B cell (primary cell): ENCODE measurements at regions not wholly inside any gene's neighbourhood (a gene's known extent, or its start where the extent isn't known, plus 50 kb on each side); places are given as distances from the start of the nearest gene placed in this dataset.

Experiments used
- ATAC-seq: fragments of 200-7000 bp; cut with Tn5 transposase; one replicate; pipeline ENCODE4 v1.10.0; 2021; ENCODE audit warnings: low read depth, mild to moderate bottlenecking, moderate number of reproducible peaks, moderate library complexity
- CTCF ChIA-PET: fragments of 350-600 bp; sonication (Branson Sonifier 250); formaldehyde crosslinking; loops from one replicate; lab custom pipeline; 2021; ENCODE audit warnings: antibody characterized with exemption, inconsistent platforms; lab: Charles Lee
- POLR2A ChIA-PET: fragments of 350-600 bp; sonication (Branson Sonifier 250); formaldehyde crosslinking; loops from one replicate; lab custom pipeline; 2021; ENCODE audit warnings: antibody characterized with exemption; lab: Charles Lee
- DNase-seq: peaks from one replicate; pipeline ENCODE4 v3.0.0; 2013
- H2AFZ ChIP-seq: 2 replicates; pipeline ENCODE4 v1.6.1; 2012; ENCODE audit warnings: mild to moderate bottlenecking, low read depth, low read length; ENCODE audit not compliant: insufficient read depth, poor library complexity, severe bottlenecking
- H3K27ac ChIP-seq, 2 donors: 1 replicate in 1 of 2; 2 replicates in 1 of 2; pipeline ENCODE4 v1.5.1; 2012 to 2013; ENCODE audit warnings: low read length in 2 of 2, mild to moderate bottlenecking in 2 of 2, moderate library complexity in 1 of 2
- H3K27me3 ChIP-seq, 4 experiments: fragments of 200-600 bp in 1 of 4; sonication (generic) in 1 of 4; replicated peaks in 1 of 4; 1 replicate in 2 of 4; 2 replicates in 2 of 4; pipeline versions ENCODE4 v1.6.1 to v1.7.0; 2013 to 2016; ENCODE audit warnings: low read length in 3 of 4, mild to moderate bottlenecking in 2 of 4, mixed read lengths in 1 of 4, moderate library complexity in 1 of 4; ENCODE audit not compliant: insufficient read depth in 4 of 4, control insufficient read depth in 3 of 4; ENCODE audit errors: control extremely low read depth in 1 of 4
- H3K36me3 ChIP-seq, 2 experiments: replicated peaks in 1 of 2; 1 replicate in 1 of 2; 2 replicates in 1 of 2; pipeline versions ENCODE4 v1.6.1 to v1.7.1; 2013; ENCODE audit warnings: low read length in 1 of 2; ENCODE audit not compliant: insufficient read depth in 2 of 2, control insufficient read depth in 1 of 2; ENCODE audit errors: control extremely low read depth in 1 of 2, extremely low read depth in 1 of 2
- H3K4me1 ChIP-seq, 2 donors: fragments of 200-600 bp in 1 of 2; sonication (generic) in 1 of 2; 1 replicate in 1 of 2; 2 replicates in 1 of 2; pipeline versions ENCODE4 v1.5.1 to v1.6.1; 2013 to 2017; ENCODE audit warnings: low read length in 2 of 2; ENCODE audit not compliant: control insufficient read depth in 2 of 2, insufficient read depth in 2 of 2
- H3K4me2 ChIP-seq: replicated peaks from 2 replicates; pipeline ENCODE3; 2012; ENCODE audit warnings: mild to moderate bottlenecking, low read depth, low read length; ENCODE audit not compliant: poor library complexity, severe bottlenecking
- H3K4me3 ChIP-seq, 5 experiments: fragments of 200-600 bp in 1 of 5; sonication (generic) in 1 of 5; 1 replicate in 3 of 5; 2 replicates in 2 of 5; pipeline versions ENCODE4 v1.5.1 to v1.7.0; 2011 to 2016; ENCODE audit warnings: low read length in 4 of 5, mild to moderate bottlenecking in 4 of 5, low read depth in 2 of 5, control low read depth in 1 of 5, moderate library complexity in 1 of 5; ENCODE audit not compliant: insufficient read depth in 1 of 5; ENCODE audit errors: control extremely low read depth in 1 of 5, extremely low read depth in 1 of 5
- H3K79me2 ChIP-seq: fragments of 200-600 bp; sonication (generic); one replicate; pipeline ENCODE4 v1.6.0; 2016; ENCODE audit warnings: low read length; ENCODE audit not compliant: control insufficient read depth, insufficient read depth
- H3K9ac ChIP-seq: fragments of 200-600 bp; sonication (generic); 2 replicates; pipeline ENCODE4 v1.6.1; 2017; ENCODE audit warnings: mild to moderate bottlenecking, low read length, moderate library complexity
- H3K9me3 ChIP-seq, 3 donors: one replicate each; pipeline versions ENCODE4 v1.6.1 to v1.7.1; 2013; ENCODE audit warnings: low read length in 2 of 3; ENCODE audit not compliant: control insufficient read depth in 2 of 3, insufficient read depth in 1 of 3; ENCODE audit errors: control extremely low read depth in 1 of 3
- H4K20me1 ChIP-seq: 2 replicates; pipeline ENCODE4 v1.6.0; 2012; ENCODE audit warnings: mild to moderate bottlenecking, low read length; ENCODE audit not compliant: insufficient read depth, control insufficient read depth, poor library complexity, severe bottlenecking
- H3K27ac Mint-ChIP-seq: one replicate; pipeline ENCODE4 v1.8.0; 2021; ENCODE audit warnings: mixed read lengths
- H3K27me3 Mint-ChIP-seq: one replicate; pipeline ENCODE4 v1.8.0; 2021; ENCODE audit warnings: mixed read lengths
- H3K4me1 Mint-ChIP-seq: one replicate; pipeline ENCODE4 v1.8.0; 2021; ENCODE audit warnings: mixed read lengths
- H3K4me3 Mint-ChIP-seq: one replicate; pipeline ENCODE4 v1.8.0; 2021; ENCODE audit warnings: mixed read lengths
- H3K9me3 Mint-ChIP-seq: one replicate; pipeline ENCODE4 v1.8.0; 2022; ENCODE audit warnings: mixed read lengths; ENCODE audit not compliant: insufficient read depth
- CTCF ChIP-seq: fragments of 200-600 bp; IDR thresholded peaks from one replicate; pipeline ENCODE4 v1.8.0; 2022; ENCODE audit warnings: antibody characterized with exemption, mild to moderate bottlenecking
- EZH2 ChIP-seq: IDR thresholded peaks from 2 replicates; pipeline ENCODE4 v1.6.1; 2012; ENCODE audit warnings: borderline replicate concordance, low read depth, mild to moderate bottlenecking, moderate library complexity, low read length; ENCODE audit not compliant: insufficient read depth, poor library complexity, severe bottlenecking
- WGBS: methylation state at CpG from one replicate; pipeline ENCODE4 v1.1.5; 2013; ENCODE audit warnings: missing lambda C conversion rate; ENCODE audit not compliant: insufficient coverage; 5-methylcytosine and 5-hydroxymethylcytosine counted together
- intact Hi-C: fragments of 100-400 bp; cut with micrococcal nuclease; formaldehyde crosslinking; loops from one replicate; pipeline ENCODE4 v1.10.0; 2022

- Histone ChIP-seq H3K4me1 (no peaks in the 10 kb centered on the region), H3K36me3 (no peaks in the 10 kb centered on the region), H3K4me3 (no peak overlapping the region), H3K27ac (no peak overlapping the region), H3K79me2 (no peaks in the 10 kb centered on the region), H3K4me2 (no peak overlapping the region), H2AFZ (no peak overlapping the region), H4K20me1 (no peaks in the 10 kb centered on the region), H3K9ac (no peak overlapping the region), H3K9me3 (peaks cover 0 to 3% (median 0%) of the 10 kb centered on the region in 3 donors), H3K27me3 (no peaks in the 10 kb centered on the region)
- Mint-ChIP-seq H3K27ac (no peak overlapping the region), H3K4me1 (no peaks in the 10 kb centered on the region), H3K9me3 (no peaks in the 10 kb centered on the region), H3K27me3 (no peaks in the 10 kb centered on the region), H3K4me3 (no peak overlapping the region)
- TF ChIP-seq CTCF, result no peak
- no peak for TF ChIP-seq EZH2
- intact Hi-C loops, result no loop called here
- WGBS, result no CpG with 5 or more reads among the region's 1 CpG
- ChIA-PET POLR2A (no interaction called here), CTCF (no interaction called here)
- ATAC-seq (no peak), DNase-seq (no peak)
Measured at GRCh38 chr3:6524479-6524878, 336.4 kb upstream of the GRM7 start.

- H3K79me2 ChIP-seq, result no peaks in the 10 kb centered on the region
- TF ChIP-seq EZH2 (no peak), CTCF (no peak)
- no peak for ATAC-seq
- no peak overlapping the region for H3K27ac ChIP-seq
- no peak for DNase-seq
- WGBS, result 79% methylated on average over 3 of the region's 8 CpGs
- no peak overlapping the region for H3K4me3 ChIP-seq
- no peaks in the 10 kb centered on the region for H3K27me3 ChIP-seq
- no peaks in the 10 kb centered on the region for H3K4me1 ChIP-seq
- no peaks in the 10 kb centered on the region for H4K20me1 ChIP-seq
- H3K4me1 Mint-ChIP-seq, result no peaks in the 10 kb centered on the region
- H3K36me3 ChIP-seq, result no peaks in the 10 kb centered on the region
- H3K9ac ChIP-seq, result no peak overlapping the region
- no peaks in the 10 kb centered on the region for H3K9me3 Mint-ChIP-seq
- H3K27me3 Mint-ChIP-seq, result no peaks in the 10 kb centered on the region
- intact Hi-C loops, result no loop called here
- no peak overlapping the region for H2AFZ ChIP-seq
- no peak overlapping the region for H3K4me3 Mint-ChIP-seq
- peaks cover 0 to 1% (median 0%) of the 10 kb centered on the region in 3 donors for H3K9me3 ChIP-seq
- CTCF ChIA-PET, result no interaction called here
- H3K4me2 ChIP-seq, result no peak overlapping the region
- POLR2A ChIA-PET, result no interaction called here
- no peak overlapping the region for H3K27ac Mint-ChIP-seq
Measured at GRCh38 chr3:6526321-6526720, 334.6 kb upstream of the GRM7 start.
